Loucy (cell line): ENCODE measurements at regions not wholly inside any gene's neighbourhood (a gene's known extent, or its start where the extent isn't known, plus 50 kb on each side); places are given as distances from the start of the nearest gene placed in this dataset.

Experiments used
- EZH2phosphoT487 ChIP-seq: fragments of 200-600 bp; IDR thresholded peaks from 2 replicates; pipeline ENCODE4 v1.6.1; 2018; ENCODE audit warnings: antibody characterized with exemption, mild to moderate bottlenecking, moderate library complexity, borderline replicate concordance
- TF ChIP-seq, protein P1 (sequence below): fragments of 200-600 bp; sonication (generic); conservative IDR thresholded peaks from 2 replicates; pipeline ENCODE4 v1.5.1; 2014; ENCODE audit warnings: mild to moderate bottlenecking, antibody characterized with exemption, low read length

DNA sequence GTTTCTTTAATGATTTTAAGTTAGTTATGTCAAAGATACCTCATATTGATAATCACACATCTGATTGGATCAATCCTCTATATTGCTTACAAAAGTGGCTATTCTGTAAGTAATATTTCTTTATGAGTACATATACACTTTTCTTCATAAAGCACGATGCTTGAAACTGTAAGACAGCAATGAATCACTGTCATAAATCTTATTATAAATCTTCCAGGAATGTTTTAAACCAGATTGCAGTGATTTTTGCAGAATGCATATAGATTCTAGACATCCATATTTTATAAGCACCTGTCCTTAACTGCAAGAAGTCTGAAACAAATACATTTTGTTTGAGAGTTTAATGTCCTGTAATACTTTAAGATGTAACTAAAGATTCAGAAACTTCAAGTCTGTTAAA lies 367.0 kb upstream of the FANCL start:
- no peak for TF ChIP-seq EZH2phosphoT487
- TF ChIP-seq, protein P1, sequence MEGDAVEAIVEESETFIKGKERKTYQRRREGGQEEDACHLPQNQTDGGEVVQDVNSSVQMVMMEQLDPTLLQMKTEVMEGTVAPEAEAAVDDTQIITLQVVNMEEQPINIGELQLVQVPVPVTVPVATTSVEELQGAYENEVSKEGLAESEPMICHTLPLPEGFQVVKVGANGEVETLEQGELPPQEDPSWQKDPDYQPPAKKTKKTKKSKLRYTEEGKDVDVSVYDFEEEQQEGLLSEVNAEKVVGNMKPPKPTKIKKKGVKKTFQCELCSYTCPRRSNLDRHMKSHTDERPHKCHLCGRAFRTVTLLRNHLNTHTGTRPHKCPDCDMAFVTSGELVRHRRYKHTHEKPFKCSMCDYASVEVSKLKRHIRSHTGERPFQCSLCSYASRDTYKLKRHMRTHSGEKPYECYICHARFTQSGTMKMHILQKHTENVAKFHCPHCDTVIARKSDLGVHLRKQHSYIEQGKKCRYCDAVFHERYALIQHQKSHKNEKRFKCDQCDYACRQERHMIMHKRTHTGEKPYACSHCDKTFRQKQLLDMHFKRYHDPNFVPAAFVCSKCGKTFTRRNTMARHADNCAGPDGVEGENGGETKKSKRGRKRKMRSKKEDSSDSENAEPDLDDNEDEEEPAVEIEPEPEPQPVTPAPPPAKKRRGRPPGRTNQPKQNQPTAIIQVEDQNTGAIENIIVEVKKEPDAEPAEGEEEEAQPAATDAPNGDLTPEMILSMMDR: no peak
